ENCODE measurements at regions not wholly inside any gene's neighbourhood (a gene's known extent, or its start where the extent isn't known, plus 50 kb on each side); places are given as distances from the start of the nearest gene placed in this dataset.

- DNase-seq (ENCODE audit: low read depth): no peak
- TF ChIP-seq CTCF (conservative IDR thresholded peaks at IDR 0.05; ENCODE audit: low read length): no peak
- no peak overlapping the region for H3K4me3 ChIP-seq (ENCODE audit: low read length)
Observed at GRCh38 chr9:91157883-91158282, 203.8 kb downstream of the AUH start.

GRCh38 chr9:91158286-91158685 is 203.4 kb downstream of the AUH start:
- no peak overlapping the region for H3K4me3 ChIP-seq (ENCODE audit: low read length)
- no peak for TF ChIP-seq CTCF (conservative IDR thresholded peaks at IDR 0.05; ENCODE audit: low read length)
- DNase-seq (ENCODE audit: low read depth): no peak

- no peak for DNase-seq (ENCODE audit: low read depth)
- no peak overlapping the region for H3K4me3 ChIP-seq (ENCODE audit: low read length)
- TF ChIP-seq CTCF (conservative IDR thresholded peaks at IDR 0.05; ENCODE audit: low read length): no peak
Observed at GRCh38 chr9:91158946-91159345, 202.8 kb downstream of the AUH start.

- DNase-seq (ENCODE audit: low read depth): no peak
- no peak for TF ChIP-seq CTCF (conservative IDR thresholded peaks at IDR 0.05; ENCODE audit: low read length)
- H3K4me3 ChIP-seq (ENCODE audit: low read length): no peak overlapping the region
Observed at GRCh38 chr9:91159664-91160121, 202.0 kb downstream of the AUH start.

- no peak for DNase-seq (ENCODE audit: low read depth)
Observed at GRCh38 chr9:91160181-91160580, 201.5 kb downstream of the AUH start.

GRCh38 chr9:91160599-91161464 is 200.9 kb downstream of the AUH start:
- no peak for TF ChIP-seq CTCF (conservative IDR thresholded peaks at IDR 0.05; ENCODE audit: low read length)
- H3K4me3 ChIP-seq (ENCODE audit: low read length): no peak overlapping the region
- no peak for DNase-seq (ENCODE audit: low read depth)

More at GRCh38 chr9:91160181-91160580, 201.5 kb downstream of the AUH start:
- no peak for TF ChIP-seq CTCF (conservative IDR thresholded peaks at IDR 0.05; ENCODE audit: low read length)
- H3K4me3 ChIP-seq (ENCODE audit: low read length): no peak overlapping the region
